Left ventricle myocardium inferior (tissue), 1 donor: ENCODE measurements at regions not wholly inside any gene's neighbourhood (a gene's known extent, or its start where the extent isn't known, plus 50 kb on each side); places are given as distances from the start of the nearest gene placed in this dataset.

Source experiments
- DNase-seq: peaks from one replicate; pipeline ENCODE4 v3.0.0-alpha.2; 2020
- H3K27ac ChIP-seq: fragments of 200-600 bp; replicated peaks from 2 replicates; pipeline ENCODE4 v1.8.0; 2021
- H3K27me3 ChIP-seq: fragments of 200-600 bp; 2 replicates; pipeline ENCODE4 v1.8.0; 2021; ENCODE audit warnings: low read depth
- H3K36me3 ChIP-seq: fragments of 200-600 bp; 2 replicates; pipeline ENCODE4 v1.8.0; 2021
- H3K4me1 ChIP-seq: fragments of 200-600 bp; 2 replicates; pipeline ENCODE4 v1.8.0; 2021
- H3K4me3 ChIP-seq: fragments of 200-600 bp; 2 replicates; pipeline ENCODE4 v1.8.0; 2021; ENCODE audit warnings: mild to moderate bottlenecking, moderate library complexity
- H3K9me3 ChIP-seq: fragments of 200-600 bp; replicated peaks from 2 replicates; pipeline ENCODE4 v1.8.0; 2021
- intact Hi-C: fragments of 100-400 bp; cut with micrococcal nuclease; formaldehyde crosslinking; loops from one replicate; pipeline ENCODE4 v1.11.0; 2022
- TF ChIP-seq, protein P1 (sequence below): fragments of 200-600 bp; IDR thresholded peaks from 2 replicates; pipeline ENCODE4 v1.8.0; 2021; ENCODE audit warnings: antibody characterized with exemption, mild to moderate bottlenecking, borderline replicate concordance
- donor health status: DM: no; HTN: yes; CAD: no; lungs with severe emphysema.

DNA sequence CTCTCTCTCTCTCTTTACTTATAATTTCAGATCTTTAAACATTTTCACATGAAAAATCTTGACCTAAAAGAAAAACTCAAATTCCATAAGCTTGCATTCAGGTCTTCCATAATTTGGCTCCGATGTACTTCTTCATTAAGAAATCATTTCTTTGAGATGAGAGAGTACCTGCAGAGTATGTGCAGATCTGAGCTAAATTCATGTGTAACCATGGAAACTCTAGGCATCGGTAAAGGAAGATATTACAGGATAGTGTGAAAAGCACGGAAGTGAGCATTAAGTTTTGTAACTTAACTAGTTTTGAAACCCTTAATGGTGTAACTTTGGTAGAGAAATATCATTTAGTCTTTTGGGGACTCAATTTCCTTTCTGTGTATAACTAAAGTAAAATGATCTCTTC, 295.9 kb upstream of the SOX4 start:
- TF ChIP-seq, protein P1, sequence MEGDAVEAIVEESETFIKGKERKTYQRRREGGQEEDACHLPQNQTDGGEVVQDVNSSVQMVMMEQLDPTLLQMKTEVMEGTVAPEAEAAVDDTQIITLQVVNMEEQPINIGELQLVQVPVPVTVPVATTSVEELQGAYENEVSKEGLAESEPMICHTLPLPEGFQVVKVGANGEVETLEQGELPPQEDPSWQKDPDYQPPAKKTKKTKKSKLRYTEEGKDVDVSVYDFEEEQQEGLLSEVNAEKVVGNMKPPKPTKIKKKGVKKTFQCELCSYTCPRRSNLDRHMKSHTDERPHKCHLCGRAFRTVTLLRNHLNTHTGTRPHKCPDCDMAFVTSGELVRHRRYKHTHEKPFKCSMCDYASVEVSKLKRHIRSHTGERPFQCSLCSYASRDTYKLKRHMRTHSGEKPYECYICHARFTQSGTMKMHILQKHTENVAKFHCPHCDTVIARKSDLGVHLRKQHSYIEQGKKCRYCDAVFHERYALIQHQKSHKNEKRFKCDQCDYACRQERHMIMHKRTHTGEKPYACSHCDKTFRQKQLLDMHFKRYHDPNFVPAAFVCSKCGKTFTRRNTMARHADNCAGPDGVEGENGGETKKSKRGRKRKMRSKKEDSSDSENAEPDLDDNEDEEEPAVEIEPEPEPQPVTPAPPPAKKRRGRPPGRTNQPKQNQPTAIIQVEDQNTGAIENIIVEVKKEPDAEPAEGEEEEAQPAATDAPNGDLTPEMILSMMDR = no peak
- intact Hi-C loops = no loop called here

DNA sequence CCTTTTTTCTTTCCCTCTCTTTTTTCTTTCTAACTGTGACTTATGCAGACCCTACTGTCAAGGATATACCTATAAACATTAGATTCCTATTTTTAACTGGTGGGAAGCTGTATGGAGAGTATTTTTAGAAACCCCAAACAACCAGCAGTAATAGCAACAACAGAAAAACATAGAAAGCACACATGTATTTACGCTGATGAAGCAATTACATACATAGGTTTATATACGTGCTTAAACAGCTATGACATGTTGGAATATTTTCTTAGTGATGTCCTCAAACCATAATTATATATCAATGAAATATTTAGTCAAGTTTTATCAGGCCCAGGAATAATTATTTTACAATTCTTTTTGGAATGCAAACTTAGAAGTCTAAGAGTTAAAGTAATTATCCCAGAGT, 294.3 kb upstream of the SOX4 start:
- no peak for DNase-seq
- Histone ChIP-seq H3K36me3 (no peaks in the 10 kb centered on the region), H3K4me1 (no peaks in the 10 kb centered on the region), H3K27ac (no peak overlapping the region), H3K27me3 (no peaks in the 10 kb centered on the region), H3K9me3 (peaks cover 41% of the 10 kb centered on the region), H3K4me3 (no peak overlapping the region)
- TF ChIP-seq, protein P1 = no peak
- intact Hi-C loops = no loop called here

More for the DNA sequence above, 295.9 kb upstream of the SOX4 start:
- H3K36me3 ChIP-seq = no peaks in the 10 kb centered on the region
- no peak overlapping the region for H3K27ac ChIP-seq
- H3K9me3 ChIP-seq = peaks cover 31% of the 10 kb centered on the region
- H3K27me3 ChIP-seq = no peaks in the 10 kb centered on the region
- no peaks in the 10 kb centered on the region for H3K4me1 ChIP-seq
- H3K4me3 ChIP-seq = no peak overlapping the region
- DNase-seq = no peak

DNA sequence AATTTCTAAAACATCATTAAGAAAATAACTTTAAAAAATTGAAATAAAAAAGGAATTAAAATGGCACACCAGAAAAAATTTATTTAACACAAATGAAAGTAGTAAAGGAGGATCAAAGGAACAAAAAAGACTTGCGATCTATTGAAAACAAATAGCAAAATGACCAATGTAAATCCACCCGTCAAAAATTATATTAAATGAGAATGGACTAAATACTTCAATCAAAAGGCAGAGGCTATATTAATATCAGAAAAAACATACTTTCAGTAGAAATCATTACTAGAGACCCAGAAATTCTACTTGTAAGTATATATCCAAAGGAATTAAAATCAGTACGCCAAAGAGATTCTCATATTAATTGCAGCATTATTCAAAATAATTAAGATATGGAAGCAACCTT, 293.1 kb upstream of the SOX4 start:
- peaks cover 41% of the 10 kb centered on the region for H3K9me3 ChIP-seq
- no peaks in the 10 kb centered on the region for H3K4me1 ChIP-seq
- no peaks in the 10 kb centered on the region for H3K27me3 ChIP-seq
- no peak overlapping the region for H3K27ac ChIP-seq
- no peak for DNase-seq
- TF ChIP-seq, protein P1 = no peak
- intact Hi-C loops = no loop called here
- no peak overlapping the region for H3K4me3 ChIP-seq
- no peaks in the 10 kb centered on the region for H3K36me3 ChIP-seq

DNA sequence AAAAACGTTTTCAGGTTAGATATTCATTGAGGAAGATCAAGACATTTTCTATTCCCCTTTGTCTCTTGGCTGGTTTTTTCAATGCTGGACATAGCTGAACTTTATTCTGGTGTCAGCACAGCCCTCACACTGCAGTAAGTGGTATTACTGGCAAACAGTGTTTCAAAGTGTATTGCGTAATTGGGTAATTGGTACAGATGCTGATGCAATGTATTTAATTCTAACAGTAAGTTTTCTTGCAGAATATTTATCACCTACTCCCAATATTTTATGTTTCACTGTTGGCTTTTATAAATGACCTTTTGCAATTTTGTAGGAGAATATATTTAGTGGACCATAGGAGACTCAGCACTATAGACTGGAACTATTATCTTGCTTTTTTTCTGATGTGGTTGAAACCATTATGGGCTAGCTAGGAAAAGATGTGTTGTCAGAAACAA, 287.6 kb upstream of the SOX4 start:
- TF ChIP-seq, protein P1 = no peak
- Histone ChIP-seq H3K27ac (no peak overlapping the region), H3K27me3 (no peaks in the 10 kb centered on the region), H3K9me3 (peaks cover 27% of the 10 kb centered on the region), H3K4me1 (no peaks in the 10 kb centered on the region), H3K4me3 (no peak overlapping the region), H3K36me3 (no peaks in the 10 kb centered on the region)
- intact Hi-C loops = no loop called here
- no peak for DNase-seq

DNA sequence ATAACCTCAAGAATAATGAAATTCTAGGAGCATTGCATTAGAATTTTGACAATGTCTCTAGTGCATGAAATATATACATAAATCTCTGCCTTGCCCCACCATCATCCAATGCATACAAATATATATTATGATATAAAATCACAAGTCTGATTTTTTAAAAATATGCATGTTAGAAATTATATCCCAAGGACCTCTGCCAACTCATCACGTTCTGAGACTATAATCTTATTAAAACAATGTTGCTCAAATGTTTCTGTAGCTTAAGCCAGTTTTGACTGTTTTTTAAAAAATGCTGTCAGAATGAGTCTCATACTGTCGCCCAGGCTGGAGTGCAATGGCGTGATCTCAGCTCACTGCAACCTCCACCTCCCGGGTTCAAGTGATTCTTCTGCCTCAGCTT, 287.0 kb upstream of the SOX4 start:
- Histone ChIP-seq H3K4me3 (no peak overlapping the region), H3K27me3 (no peaks in the 10 kb centered on the region), H3K9me3 (peaks cover 22% of the 10 kb centered on the region), H3K4me1 (no peaks in the 10 kb centered on the region), H3K36me3 (no peaks in the 10 kb centered on the region), H3K27ac (no peak overlapping the region)
- intact Hi-C loops = no loop called here
- TF ChIP-seq, protein P1 = no peak
- DNase-seq = no peak

DNA sequence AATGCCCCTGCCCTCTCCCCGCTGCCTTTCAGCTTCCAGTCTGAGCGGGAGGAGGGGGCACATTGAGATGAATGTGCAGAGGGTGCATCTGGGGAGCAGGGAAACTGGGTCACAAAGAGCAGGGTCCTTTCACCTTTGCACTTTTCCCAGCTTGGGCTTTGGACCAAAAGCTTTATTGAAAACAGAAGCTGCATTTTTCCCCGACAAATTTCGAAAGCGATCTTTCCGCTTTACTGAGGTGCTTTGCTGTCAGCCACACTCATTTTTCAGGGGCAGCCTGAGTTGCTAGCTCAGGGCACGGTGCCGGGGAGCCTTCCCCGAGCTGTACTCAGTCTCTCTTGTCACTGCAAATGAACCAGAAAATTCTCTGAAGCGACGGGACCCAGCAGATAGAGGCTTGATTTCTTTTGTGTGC, 283.7 kb upstream of the SOX4 start:
- H3K9me3 ChIP-seq = no peaks in the 10 kb centered on the region
- H3K4me1 ChIP-seq = no peaks in the 10 kb centered on the region
- TF ChIP-seq, protein P1 = no peak
- no peaks in the 10 kb centered on the region for H3K27me3 ChIP-seq
- no peak overlapping the region for H3K27ac ChIP-seq
- no peak overlapping the region for H3K4me3 ChIP-seq
- no peak for DNase-seq
- no peaks in the 10 kb centered on the region for H3K36me3 ChIP-seq
- intact Hi-C loops = no loop called here
